Hematopoietic multipotent progenitor cell treated with erythropoietin and hydrocortisone succinate and interleukin-3 and kit ligand, for 8 days (in vitro differentiated cells): ENCODE measurements at regions not wholly inside any gene's neighbourhood (a gene's known extent, or its start where the extent isn't known, plus 50 kb on each side); places are given as distances from the start of the nearest gene placed in this dataset.
A peak's percentile ranks its signal among the peaks of the same experiment; 100 is the strongest.
"Not testable (repeated sequence)": the region's sequence is repeated elsewhere in the genome, so short reads cannot be mapped to it uniquely, and the experiment has no call there.

Experiments
- DNase-seq: peaks from one replicate; pipeline ENCODE4 v3.0.0-alpha.2; 2015

DNA sequence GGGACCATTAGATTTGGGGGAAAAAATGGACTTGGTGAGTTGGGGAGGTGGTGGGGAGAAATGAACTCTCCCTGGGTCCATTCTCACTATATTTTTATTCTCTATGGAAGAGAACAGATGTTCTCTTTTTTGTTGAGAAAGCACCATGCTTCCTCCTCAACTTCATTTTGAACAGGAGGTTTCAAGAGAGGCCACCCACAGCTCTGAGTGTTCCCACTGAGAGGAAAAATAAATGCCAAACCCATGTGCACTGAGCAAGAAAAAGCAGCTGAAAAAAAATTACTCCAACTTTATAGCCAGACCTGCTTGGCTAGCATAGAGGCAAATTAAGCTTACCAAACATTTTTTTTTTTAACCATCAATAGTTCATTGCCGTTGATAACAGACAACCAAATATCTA, 883.6 kb downstream of the KCNJ2 start:
- DNase-seq, result no peak

DNA sequence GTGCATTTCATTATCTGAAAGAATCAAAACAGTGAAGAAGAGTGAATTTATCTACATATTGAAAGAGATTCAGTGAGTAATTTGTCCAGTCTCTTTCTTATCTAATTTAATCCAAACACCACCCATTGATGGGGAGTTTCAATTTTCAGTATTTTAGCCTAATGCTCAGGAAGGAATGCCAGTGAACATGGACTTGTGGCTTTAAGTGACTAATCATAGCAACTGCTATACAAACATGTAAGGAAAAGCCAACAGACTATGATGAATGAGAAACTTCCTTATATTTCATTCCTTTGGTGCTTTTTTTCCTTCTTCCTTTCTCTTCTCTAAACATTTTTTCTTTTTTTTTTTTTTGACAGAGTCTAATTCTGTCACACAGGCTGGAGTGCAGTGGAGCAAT, 885.8 kb downstream of the KCNJ2 start:
- no peak for DNase-seq

DNA sequence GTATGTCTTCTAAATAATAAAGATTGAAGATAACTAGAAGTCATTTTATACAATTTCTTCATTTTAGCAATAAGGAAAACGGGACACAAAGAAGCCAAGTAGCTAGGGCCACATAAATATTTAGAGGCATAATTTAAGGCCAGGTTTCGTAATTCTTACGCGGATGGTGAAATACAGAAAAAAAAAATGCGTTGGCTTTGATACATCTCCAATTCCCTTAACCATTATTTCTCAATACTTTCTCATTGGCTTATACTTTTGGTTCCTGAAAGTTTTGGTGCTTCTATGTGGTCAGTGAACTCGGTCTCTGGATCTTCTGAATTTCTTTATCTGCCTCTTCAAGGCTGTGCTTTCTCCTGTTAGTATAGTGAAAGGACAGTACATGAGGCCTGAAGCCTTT, 888.1 kb downstream of the KCNJ2 start:
- no peak for DNase-seq

DNA sequence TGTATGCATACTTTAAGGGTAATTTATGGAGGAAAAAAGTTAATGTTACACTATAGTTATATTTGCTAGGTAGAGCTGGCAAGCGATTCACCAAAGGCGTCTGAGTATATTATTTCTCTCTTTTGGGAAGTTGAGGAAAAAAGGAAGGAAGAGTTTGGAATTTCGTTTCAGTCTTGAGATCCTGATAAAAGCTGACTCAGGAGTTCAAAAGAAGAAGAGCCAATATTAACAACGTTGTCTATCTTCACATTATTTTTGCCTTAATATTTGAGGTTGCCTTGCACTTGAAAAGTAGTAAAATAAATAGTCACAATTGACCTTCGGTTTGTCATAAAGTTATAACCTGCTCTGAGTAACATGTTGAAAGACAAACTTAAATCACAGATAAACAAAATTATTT, 888.6 kb downstream of the KCNJ2 start:
- no peak for DNase-seq

DNA sequence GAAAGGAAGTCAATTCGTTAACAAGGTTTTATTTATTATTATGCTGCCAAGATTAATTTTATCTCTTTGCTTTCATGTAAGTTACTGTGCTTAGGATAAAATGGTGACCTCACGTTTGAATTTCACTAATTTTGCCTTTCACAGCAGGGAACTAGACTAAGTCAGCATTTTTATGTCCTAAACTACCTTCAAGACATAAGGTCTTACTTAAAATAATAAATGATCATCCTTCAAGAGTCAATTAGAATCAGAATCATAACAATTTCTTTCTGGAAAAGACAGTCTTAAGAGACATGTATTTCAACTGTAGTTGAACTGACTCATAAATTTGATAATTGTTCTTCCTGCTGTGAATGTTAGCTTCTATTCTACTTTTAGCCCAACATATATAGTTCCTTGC, 893.8 kb downstream of the KCNJ2 start:
- no peak for DNase-seq

DNA sequence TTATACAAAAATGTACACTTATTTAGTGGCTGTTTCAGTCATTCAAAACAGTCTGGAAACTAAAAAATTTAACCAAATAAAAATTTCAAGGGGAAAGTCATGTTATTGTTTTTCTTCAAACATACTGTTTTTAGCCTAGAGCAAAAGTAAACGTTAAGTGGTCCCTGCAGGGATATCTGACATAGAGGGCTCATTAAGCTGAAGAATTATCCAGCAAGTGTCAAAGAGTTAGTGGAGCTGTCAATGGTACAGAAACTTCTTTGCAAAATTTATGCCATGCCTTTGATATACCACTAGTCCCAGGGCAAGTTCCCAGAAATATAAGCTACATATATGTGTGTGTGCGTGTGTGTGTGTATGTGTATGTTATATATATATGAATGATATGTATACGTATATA, 894.2 kb downstream of the KCNJ2 start:
- DNase-seq, result no peak

DNA sequence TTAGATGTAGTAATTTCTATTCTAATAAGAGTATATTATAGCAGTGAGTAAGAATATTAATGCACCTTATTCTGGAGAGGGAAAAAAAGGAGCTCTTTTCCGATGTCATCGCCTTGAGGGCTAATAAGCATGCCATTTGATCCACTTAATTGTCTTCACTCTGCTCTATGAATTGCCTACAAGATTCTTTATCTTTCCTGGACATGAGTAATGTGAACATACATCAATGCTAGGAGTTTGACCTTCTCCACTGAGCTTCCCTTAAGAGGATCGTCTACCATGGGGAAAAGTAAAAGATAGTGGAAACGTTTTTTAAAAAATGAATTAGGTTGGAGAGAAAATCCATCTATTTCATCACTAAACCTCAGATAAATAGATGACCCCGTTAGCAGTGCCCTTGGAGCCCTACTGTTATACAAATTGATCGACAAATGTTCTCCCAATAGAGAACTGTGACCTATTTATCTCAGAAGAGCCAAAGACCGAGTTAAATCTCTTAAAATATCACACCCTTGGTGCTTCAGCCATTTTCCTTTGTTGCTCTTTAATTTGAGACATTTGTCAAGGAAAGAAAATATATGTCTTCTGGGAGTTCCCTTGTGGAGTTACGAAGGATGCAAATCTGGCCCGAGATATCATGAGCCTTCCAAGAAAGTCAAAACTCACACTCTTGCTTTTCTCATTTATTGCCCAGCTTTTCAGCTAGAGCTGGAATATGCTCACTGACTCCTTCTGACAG, 898.5 kb downstream of the KCNJ2 start:
- no peak for DNase-seq

DNA sequence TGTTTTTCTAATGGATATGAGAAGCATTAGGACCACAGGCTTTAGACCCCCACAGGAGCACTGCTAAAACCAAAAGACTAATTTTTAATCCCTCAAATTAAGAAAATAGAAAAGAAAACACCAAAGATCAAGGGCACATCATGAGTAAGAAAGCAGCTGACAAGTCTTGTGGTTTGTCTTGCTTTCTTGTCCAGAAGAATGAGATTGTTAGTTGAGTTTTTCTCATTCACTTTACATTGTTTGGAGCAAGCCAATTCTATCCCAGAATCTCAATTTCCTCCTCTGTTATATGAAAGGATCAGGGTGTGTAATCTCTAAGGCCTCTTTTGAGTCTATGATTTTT, 899.0 kb downstream of the KCNJ2 start:
- DNase-seq, result no peak

DNA sequence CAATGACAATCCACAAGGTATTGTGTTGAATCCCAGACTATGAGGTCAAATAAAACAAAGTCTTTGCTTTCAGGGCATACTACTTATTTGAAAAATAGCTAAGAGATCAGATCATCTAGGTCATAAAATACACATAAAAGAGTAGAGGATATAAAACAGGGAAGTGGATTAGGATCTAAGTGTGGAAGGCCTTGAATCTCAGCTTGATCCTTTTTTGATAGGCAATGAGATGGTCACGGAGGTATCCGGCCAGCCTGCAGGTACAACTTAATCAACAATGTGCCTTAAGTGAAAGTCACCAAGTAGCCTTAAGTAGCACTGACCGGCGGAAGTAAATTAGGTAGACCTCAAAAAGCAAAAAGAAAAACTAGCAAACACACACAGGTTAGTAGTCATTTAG, 901.7 kb downstream of the KCNJ2 start:
- DNase-seq, result no peak

DNA sequence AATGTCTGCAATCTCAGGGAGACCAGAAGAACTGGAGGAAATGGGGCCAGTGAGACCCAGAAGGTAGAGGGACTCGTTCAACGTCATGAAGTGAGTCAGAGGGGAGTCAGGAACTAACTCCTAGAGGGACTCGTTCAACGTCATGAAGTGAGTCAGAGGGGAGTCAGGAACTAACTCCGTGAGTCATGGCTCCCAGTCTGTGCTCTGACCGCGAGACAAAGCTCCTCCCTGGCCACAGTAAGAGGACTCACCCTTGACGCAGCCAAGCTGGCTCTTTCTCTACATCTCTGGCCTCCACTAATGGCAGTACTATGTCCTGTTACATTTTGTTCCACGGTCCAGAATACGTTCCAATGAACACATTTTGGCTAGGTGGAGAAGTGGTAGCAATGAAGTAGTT, 902.5 kb downstream of the KCNJ2 start:
- no peak for DNase-seq

DNA sequence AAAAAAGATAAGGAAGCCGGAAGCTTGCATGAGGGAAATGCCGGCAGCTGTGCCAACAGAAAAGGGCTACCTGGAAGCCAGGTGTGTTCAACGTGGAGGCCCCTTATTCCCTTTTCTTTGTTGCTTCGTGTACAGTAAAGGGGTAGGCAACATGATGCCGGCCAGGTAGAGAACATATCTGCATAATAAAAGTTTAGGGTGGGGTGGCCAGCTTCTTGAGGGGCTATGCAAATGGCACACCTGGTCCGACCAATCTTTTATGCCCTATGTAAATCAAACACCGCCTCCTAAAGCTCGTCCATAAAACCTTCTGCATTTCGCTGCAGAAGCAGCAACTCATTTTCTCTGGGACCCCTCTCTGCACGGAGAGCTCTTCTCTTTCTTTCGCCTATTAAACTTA, 911.6 kb downstream of the KCNJ2 start:
- no peak for DNase-seq

DNA sequence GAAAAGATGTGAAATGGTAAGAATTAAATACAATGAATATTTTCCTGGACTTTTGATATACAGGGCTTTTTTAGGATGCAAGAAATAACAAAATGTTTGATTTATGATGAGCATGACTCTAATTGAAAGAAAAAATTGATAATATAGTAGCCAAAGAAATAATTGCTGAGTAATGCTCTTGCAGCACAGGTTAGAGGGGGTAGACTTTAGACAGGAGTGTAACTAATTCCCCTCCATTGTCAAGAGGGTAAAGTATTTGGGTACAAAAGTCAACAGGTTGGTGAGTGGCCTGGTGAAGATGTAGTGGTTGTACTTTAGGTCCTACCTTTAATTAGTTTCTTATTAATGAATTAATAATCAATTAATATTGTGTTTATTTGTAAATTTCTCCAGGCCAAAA, 912.3 kb downstream of the KCNJ2 start:
- DNase-seq, result no peak

DNA sequence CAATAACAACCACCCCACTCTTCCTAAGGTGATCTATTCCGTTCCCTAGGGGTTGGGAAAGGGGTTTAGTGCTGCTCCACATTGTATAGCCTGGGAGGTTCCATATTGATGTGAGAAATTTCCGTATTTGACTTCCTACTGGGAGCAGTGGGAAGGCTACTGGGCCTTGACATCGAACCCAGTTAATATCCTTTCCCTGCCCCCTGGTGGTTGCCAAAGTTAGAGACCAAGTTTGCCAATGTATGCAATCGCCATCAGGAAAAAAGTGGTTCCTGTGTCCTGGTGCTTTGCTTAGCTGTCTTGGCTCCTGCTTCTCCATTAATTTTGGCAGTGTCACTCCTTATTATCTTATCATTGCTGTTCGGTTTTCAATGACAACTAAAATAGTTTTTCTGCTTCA, 914.9 kb downstream of the KCNJ2 start:
- peak; percentile 17 for DNase-seq

DNA sequence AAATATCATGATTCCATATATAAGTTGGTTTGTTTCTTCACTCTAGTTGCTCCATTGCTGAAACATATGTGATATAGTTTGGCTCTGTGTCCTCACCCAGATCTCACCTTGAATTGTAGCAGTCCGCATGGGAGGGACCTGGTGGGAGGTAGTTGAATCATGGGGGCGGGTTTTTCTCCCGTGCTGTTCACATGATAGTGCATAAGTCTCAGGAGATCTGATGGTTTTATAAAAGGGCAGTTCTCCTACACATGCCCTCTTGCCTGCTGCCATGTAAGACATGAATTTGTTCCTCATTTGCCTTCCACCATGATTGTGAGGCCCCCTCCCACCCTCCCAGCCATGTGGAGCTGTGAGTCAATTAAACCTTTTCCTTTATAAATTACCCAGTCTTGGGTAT, 915.5 kb downstream of the KCNJ2 start:
- no peak for DNase-seq

DNA sequence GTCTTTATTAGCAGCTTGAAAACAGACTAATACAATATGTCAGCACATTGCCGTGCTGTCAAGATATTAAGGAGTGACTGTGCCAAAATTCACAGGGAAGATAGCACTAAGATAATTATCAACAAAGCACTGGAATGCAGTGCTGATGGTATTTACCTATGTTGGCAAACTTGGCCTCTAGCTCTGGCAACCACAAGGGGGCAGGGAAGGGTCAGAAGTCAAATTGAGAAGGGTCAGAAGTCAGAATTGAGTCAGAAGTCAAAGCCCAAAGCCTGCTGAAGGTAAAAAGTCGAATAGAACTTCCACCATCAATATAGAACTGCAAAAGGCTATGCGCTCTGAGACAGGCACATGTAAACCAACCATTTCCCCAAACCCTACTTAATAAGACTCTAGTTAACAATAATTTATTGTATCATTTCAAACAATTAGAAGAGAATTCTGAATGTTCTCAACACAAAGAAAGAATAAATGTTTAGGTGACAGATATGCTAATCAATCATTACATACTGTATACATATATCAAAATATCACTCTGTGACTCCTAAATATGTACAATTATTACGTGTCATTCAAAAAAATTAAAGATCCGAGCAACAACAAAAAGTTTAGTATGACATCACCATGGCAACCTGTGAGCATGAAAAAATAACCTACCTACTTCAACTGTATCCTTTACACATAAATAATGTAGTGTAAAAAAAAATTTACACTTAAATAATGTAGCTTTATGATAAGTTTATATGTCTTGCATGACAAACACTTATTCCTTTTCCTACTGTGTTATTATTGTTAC, 916.1 kb downstream of the KCNJ2 start:
- DNase-seq, result peak; percentile 5

DNA sequence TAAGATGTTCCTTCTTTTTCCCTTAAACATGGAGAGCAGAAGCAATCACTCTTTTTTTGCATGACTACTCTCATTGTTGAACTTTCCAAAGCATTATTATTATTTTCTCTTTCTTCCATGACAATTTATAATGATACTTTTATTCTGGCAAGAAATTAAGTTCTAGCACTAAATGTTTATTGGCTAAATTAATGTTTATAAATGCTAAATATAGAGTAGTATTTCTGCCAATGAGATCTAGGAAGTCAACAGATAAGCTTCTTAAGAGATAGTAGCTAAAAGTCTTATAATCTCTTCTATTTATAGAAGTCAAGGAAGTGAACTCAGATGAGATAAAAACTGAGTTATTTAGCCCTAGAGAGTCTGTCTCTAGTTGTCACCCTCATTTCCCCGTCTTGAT, 920.1 kb downstream of the KCNJ2 start:
- no peak for DNase-seq

DNA sequence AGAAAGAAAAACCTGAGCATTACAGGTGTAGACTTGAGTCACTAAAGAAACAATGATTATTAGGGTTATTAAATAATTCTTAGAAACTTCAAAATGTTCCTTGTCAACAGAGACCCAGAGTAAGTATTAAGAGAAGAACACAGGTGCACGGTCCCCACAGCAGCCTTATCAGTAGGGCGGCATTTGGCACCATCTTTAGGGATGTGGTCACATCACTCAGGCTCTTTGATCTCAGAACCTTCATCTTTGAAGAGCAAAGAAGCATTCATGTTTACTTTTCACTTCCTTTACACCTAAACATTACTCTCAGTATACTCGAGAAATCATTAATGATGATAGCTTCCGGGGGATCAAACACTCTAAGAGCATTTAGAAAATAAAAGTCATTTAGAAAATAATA, 928.7 kb downstream of the KCNJ2 start:
- DNase-seq, result no peak

DNA sequence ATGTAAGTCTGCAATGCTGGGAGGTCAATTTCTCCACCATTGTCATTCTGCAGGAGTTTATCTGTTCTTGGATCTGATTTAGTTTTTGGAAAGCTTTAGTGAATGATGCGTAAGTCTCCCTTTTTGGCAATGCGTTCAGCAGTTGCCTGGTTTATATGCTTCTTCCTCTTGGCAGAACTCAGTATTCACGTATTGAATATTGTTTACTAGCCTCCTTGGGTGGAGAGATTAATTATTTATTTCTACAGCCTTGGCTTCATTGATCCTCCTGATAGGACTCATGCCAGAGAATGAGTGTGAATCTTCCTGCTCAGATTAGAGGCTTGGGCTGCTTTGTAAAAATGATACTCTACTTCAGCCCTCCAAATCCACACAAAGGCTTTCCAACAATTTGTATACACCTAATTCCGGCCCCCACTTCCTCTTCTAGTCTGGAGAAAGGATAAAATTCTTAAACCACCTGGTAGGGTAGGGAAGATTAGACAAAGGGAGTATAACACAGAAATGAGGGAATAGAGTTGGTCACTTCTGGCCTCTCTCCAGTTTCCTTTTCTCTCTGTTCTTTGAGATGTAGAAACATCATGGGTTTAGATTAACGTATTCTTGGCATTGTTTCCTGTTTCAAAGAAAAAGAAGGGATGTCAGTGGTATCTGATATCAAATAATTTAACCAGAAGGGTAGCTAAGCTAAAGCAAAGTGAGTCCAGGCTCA, 929.8 kb downstream of the KCNJ2 start:
- no peak for DNase-seq

DNA sequence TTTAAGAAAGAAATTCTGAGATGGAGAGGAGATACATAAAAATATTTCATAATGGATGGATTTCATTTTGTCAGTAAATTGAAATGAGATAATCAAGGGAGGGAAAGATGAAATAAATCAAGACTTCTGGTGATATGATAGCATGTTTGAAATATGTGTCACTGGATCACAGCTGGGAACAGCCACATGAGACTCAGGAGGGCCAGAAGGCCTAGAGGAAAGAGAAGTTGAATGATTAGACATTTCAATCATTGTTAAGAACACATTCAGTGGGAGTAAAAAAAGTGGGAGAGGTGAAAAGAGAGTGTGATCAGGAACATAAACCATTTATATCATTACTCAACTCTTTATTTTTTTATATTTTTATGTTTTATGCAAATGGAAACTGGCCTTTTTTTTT, 933.4 kb downstream of the KCNJ2 start:
- DNase-seq, result no peak

DNA sequence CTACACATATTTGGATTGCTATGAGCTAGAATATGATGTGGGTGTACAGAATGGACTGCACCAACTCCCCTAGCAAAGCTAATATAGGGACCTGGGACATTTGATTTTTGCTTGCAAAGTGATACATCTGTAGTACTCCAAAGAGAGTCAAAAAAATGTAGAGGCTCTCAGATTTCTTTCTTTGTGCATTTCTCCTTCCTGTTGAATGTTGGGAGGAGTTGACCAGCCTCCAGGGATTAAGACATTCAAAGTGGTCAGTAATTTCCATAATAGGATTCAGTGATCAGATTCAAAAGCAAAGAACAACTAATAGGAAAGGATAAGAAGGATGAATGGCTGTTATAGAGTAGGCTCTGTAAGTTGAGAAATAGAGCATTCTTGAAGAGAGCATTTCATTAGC, 934.9 kb downstream of the KCNJ2 start:
- no peak for DNase-seq

DNA sequence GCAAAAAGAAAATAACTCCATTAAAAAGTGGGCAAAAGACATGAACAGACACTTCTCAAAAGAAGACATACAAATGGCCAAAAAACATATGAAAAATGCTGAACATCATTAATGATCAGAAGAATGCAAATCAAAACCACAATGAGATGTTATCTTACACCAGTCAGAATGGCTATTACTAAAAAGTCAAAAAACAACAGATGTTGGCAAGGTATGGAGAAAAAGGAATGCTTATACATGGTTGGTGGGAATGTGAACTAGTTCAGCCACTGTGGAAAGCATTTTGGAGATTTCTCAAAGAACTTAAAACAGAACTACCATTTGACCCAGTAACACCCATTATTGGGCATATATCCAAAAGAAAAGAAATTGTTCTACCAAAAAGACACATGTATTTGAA, 936.7 kb downstream of the KCNJ2 start:
- DNase-seq, result not testable (repeated sequence)

DNA sequence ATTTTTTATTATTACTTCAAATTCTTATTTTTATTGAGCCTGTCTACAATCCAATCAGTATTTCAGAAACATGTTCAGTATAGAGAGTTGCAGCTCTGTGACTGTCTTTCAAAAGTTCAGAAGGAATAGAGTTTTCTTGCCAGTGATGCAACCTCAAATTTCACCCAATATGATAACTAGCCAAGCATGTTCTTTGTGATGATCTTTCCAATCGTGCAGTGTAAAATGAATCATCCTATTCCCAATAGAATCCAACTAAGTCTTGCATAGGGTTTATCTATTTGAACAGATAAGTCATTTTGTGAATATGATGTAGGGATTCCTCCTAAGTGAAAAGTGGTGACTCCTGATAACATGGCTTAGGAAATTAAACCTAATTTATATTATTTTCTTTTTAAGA, 937.8 kb downstream of the KCNJ2 start:
- DNase-seq, result no peak

DNA sequence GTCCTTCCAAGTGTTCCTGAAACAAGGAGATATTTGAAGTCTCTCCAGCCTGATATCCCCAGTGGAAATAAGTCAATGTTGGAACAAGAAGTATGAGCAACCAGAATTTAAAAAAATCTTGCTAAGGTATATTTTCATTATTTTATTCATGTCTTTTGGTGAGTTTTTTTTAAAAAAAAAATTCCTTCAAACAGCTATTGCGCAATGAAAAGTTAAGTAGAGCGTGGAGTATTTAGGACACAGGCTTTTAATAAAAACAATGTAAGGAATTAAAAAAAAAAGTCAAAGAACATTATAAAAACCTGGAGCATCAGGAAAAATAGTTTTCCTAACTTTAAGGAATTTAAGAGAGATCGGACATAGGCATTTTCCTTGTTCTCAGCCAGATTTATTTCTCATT, 940.4 kb downstream of the KCNJ2 start:
- DNase-seq, result no peak

DNA sequence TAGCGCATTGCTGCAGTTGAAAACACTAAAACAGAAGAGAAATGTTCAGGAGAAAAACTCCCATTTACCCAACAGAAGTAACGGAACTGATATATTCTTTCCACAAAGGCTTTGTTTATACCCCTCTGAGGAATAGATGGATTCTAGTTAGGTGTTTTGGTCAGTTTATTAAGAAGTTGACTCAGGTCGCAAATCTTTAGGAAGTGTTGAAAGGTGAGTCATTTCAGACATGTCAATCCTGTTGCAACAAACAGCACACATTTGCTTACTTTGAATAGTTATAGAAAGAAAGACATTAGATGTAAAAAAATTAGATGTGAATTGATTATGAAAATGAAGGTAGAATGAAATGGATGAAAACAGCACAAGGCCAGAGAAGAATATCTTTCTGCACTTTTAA, 941.0 kb downstream of the KCNJ2 start:
- no peak for DNase-seq
